CD4-positive, alpha-beta memory T cell (primary cell): ENCODE measurements at regions not wholly inside any gene's neighbourhood (a gene's known extent, or its start where the extent isn't known, plus 50 kb on each side); places are given as distances from the start of the nearest gene placed in this dataset.

Source experiments
- CTCF ChIA-PET: fragments of 350-600 bp; sonication (Branson Sonifier 250); formaldehyde crosslinking; loops from one replicate; lab custom pipeline; 2021; ENCODE audit warnings: inconsistent platforms; ENCODE audit not compliant: partially characterized antibody; lab: Charles Lee
- POLR2A ChIA-PET: fragments of 350-600 bp; sonication (Branson Sonifier 250); formaldehyde crosslinking; loops from one replicate; lab custom pipeline; 2021; ENCODE audit not compliant: partially characterized antibody; lab: Charles Lee
- DNase-seq, 5 donors: peaks; one replicate each; pipeline versions ENCODE4 v3.0.0 to v3.0.0-alpha.2; 2020 to 2022; ENCODE audit warnings: mixed read lengths in 1 of 5
- H3K27ac ChIP-seq: one replicate; pipeline ENCODE4 v1.7.0; 2013; ENCODE audit warnings: low read depth, low read length
- H3K27me3 ChIP-seq: 2 replicates; pipeline ENCODE4 v1.7.0; 2013; ENCODE audit warnings: mild to moderate bottlenecking, low read length, moderate library complexity; ENCODE audit not compliant: insufficient read depth
- H3K36me3 ChIP-seq: 2 replicates; pipeline ENCODE4 v1.7.0; 2013; ENCODE audit warnings: mild to moderate bottlenecking, low read length, moderate library complexity; ENCODE audit not compliant: insufficient read depth
- H3K4me1 ChIP-seq: 2 replicates; pipeline ENCODE4 v1.7.0; 2013; ENCODE audit warnings: mild to moderate bottlenecking, low read length, moderate library complexity; ENCODE audit not compliant: insufficient read depth
- H3K4me3 ChIP-seq, 2 donors: one replicate each; pipeline ENCODE4 v1.7.0; 2013; ENCODE audit warnings: low read length in 2 of 2, mild to moderate bottlenecking in 1 of 2
- H3K9me3 ChIP-seq, 2 donors: one replicate each; pipeline ENCODE4 v1.7.0; 2013; ENCODE audit warnings: low read length in 2 of 2, control low read depth in 1 of 2; ENCODE audit not compliant: control insufficient read depth in 1 of 2
- H3K27ac Mint-ChIP-seq, 7 donors: one replicate each; pipeline ENCODE4 v1.8.0; 2020 to 2021; ENCODE audit warnings: mixed read lengths in 7 of 7, mild to moderate bottlenecking in 6 of 7, inconsistent platforms in 3 of 7, moderate library complexity in 3 of 7
- H3K27me3 Mint-ChIP-seq, 2 donors: one replicate each; pipeline ENCODE4 v1.8.0; 2020 to 2021; ENCODE audit warnings: mixed read lengths in 2 of 2
- H3K36me3 Mint-ChIP-seq, 2 donors: one replicate each; pipeline ENCODE4 v1.8.0; 2020 to 2021; ENCODE audit warnings: mixed read lengths in 2 of 2, inconsistent platforms in 1 of 2, mild to moderate bottlenecking in 1 of 2
- H3K4me1 Mint-ChIP-seq, 4 donors: one replicate each; pipeline ENCODE4 v1.8.0; 2020 to 2021; ENCODE audit warnings: mixed read lengths in 4 of 4, mild to moderate bottlenecking in 1 of 4
- H3K4me3 Mint-ChIP-seq, 8 donors: one replicate each; pipeline ENCODE4 v1.8.0; 2020 to 2021; ENCODE audit warnings: mixed read lengths in 8 of 8, mild to moderate bottlenecking in 7 of 8, moderate library complexity in 6 of 8, inconsistent platforms in 3 of 8
- H3K9me3 Mint-ChIP-seq, 8 donors: one replicate each; pipeline ENCODE4 v1.8.0; 2020 to 2021; ENCODE audit warnings: mixed read lengths in 8 of 8, mild to moderate bottlenecking in 5 of 8, inconsistent platforms in 3 of 8, moderate library complexity in 1 of 8
- intact Hi-C: fragments of 100-400 bp; cut with micrococcal nuclease; formaldehyde crosslinking; loops from one replicate; pipeline ENCODE4 v1.15.1; 2023

DNA sequence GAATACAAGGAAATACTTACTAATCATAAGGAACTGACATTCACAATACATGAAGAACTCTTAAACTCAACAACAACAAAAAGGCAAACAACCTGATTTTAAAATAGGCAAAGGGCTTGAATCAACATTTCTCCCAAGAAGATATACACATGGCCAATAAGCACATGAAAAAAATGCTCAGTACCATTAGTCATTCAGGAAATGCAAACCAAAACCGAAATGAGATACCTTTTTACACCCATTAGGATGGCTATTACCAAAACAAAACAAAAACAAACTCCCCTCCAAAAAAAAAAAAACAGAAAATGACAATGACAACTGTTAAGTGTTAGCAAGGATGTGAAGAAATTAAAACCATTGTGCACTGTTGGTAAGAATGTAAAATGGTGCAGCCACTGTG is 104.1 kb upstream of the ZNF462 start:
- DNase-seq: no peak

DNA sequence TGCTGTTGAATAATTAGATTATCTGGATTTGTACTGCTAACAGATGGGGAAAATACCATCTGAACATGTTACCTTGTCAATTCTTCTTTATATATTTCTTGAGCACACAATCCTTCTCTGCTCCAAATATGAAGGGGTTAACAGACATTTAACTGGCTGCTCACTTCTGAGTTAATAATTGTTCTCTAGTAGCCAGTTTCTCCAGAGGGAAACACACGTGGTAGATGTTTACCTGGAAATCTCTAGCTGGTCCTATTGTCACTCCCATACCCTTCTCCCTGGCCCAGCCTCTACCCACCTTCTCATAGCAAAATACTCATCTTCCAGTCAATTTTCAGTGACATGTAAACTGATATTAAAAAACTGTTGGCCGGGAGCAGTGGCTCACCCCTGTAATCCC is 101.5 kb upstream of the ZNF462 start:
- ChIA-PET CTCF (no interaction called here), POLR2A (no interaction called here)
- no peaks in the 10 kb centered on the region for H3K27me3 Mint-ChIP-seq
- no peaks in the 10 kb centered on the region for H3K4me1 ChIP-seq
- H3K36me3 Mint-ChIP-seq: no peaks in the 10 kb centered on the region
- no peak overlapping the region for H3K27ac Mint-ChIP-seq
- no peak for DNase-seq
- H3K27ac ChIP-seq: no peak overlapping the region
- no peaks in the 10 kb centered on the region for H3K27me3 ChIP-seq
- no peak overlapping the region for H3K4me3 Mint-ChIP-seq
- H3K36me3 ChIP-seq: no peaks in the 10 kb centered on the region
- no peaks in the 10 kb centered on the region for H3K9me3 ChIP-seq
- no peaks in the 10 kb centered on the region for H3K4me1 Mint-ChIP-seq
- peaks cover 0 to 14% (median 3%) of the 10 kb centered on the region in 8 donors for H3K9me3 Mint-ChIP-seq
- intact Hi-C loops: no loop called here
- no peak overlapping the region for H3K4me3 ChIP-seq

More for the DNA sequence above, 104.1 kb upstream of the ZNF462 start:
- CTCF ChIA-PET: no interaction called here
- Histone ChIP-seq H3K4me1 (no peaks in the 10 kb centered on the region), H3K36me3 (no peaks in the 10 kb centered on the region), H3K27me3 (no peaks in the 10 kb centered on the region), H3K9me3 (no peaks in the 10 kb centered on the region), H3K4me3 (no peak overlapping the region), H3K27ac (no peak overlapping the region)
- Mint-ChIP-seq H3K9me3 (peaks cover 0 to 8% (median 2%) of the 10 kb centered on the region in 8 donors), H3K4me1 (no peaks in the 10 kb centered on the region), H3K36me3 (no peaks in the 10 kb centered on the region), H3K27ac (no peak overlapping the region), H3K27me3 (no peaks in the 10 kb centered on the region), H3K4me3 (no peak overlapping the region)
- POLR2A ChIA-PET: no interaction called here
- intact Hi-C loops: no loop called here

DNA sequence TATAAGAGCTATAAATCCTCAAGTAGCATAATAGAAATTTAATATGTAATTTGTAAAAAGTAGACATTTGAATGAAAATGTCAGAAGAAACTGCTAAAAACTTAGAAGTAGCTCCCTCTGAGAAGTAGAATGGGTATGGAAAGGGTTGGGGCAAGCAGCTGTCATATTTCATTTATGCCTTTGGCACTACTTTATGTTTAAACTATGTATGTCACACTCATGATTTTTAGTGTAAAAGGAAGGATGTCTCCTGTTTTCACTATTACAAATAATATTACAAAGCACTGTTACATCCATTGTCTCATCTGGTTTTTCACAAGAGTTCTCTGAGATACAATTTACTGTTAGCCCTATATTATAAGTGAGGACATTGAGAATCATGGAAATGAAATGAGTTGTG is 96.3 kb upstream of the ZNF462 start:
- no peak overlapping the region for H3K27ac Mint-ChIP-seq
- Histone ChIP-seq H3K36me3 (no peaks in the 10 kb centered on the region), H3K27ac (no peak overlapping the region), H3K4me1 (no peaks in the 10 kb centered on the region), H3K4me3 (no peak overlapping the region), H3K27me3 (no peaks in the 10 kb centered on the region), H3K9me3 (no peaks in the 10 kb centered on the region)
- no peak for DNase-seq
- H3K27me3 Mint-ChIP-seq: no peaks in the 10 kb centered on the region
- no peak overlapping the region for H3K4me3 Mint-ChIP-seq
- intact Hi-C loops: no loop called here
- no peaks in the 10 kb centered on the region for H3K4me1 Mint-ChIP-seq
- ChIA-PET CTCF (interaction anchor here (1.6 kb wide), 1 partner anchor 8 kb away, joined by 3 read pairs; no protein-coding TSS in a partner anchor), POLR2A (no interaction called here)
- H3K36me3 Mint-ChIP-seq: no peaks in the 10 kb centered on the region
- peaks cover 0 to 19% (median 3%) of the 10 kb centered on the region in 8 donors for H3K9me3 Mint-ChIP-seq

DNA sequence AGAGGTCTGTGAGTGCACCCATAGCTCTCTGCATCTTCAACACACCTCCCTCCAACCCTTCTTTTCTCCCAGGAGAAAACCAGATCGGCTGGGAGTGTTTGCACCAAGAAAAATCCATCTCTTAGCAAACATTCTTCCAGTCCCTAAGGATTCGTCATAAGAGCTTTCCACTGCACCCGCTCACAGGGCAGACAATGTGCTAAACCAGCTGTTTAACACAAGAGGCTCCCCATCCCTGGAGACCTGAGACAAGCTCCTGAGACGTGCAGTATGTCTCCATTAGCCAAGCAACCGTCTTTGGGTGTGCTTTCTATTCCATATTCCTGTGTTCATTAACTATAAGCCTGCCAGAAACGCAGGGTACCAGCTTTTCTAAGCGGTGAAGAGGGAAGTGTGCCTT is 93.6 kb upstream of the ZNF462 start:
- Histone ChIP-seq H3K27ac (no peak overlapping the region), H3K4me1 (no peaks in the 10 kb centered on the region), H3K36me3 (no peaks in the 10 kb centered on the region), H3K4me3 (no peak overlapping the region), H3K9me3 (no peaks in the 10 kb centered on the region), H3K27me3 (no peaks in the 10 kb centered on the region)
- Mint-ChIP-seq H3K27ac (no peak overlapping the region), H3K9me3 (peaks cover 0 to 11% (median 5%) of the 10 kb centered on the region in 8 donors), H3K27me3 (no peaks in the 10 kb centered on the region), H3K4me3 (no peak overlapping the region), H3K4me1 (no peaks in the 10 kb centered on the region), H3K36me3 (no peaks in the 10 kb centered on the region)
- POLR2A ChIA-PET: no interaction called here
- CTCF ChIA-PET: no interaction called here
- DNase-seq: no peak
- intact Hi-C loops: no loop called here

DNA sequence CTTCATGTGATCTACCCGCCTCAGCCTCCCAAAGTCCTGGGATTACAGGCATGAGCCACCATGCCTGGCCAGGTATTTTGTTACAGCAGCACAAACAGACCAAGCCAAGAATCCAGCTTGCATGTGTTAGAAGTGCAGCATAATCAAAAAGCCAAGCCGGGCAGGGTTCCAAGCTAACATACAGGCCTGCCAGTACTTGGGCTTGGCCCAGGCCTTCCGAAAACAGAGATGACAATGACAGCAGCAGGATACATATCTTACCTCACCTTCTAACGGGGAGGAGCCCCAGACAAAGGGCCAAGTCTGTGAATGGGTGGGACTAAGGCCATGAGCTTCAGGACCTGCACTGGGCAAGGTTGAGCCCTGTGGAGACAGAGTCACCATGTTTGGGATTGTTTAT is 91.4 kb upstream of the ZNF462 start:
- POLR2A ChIA-PET: no interaction called here
- no peaks in the 10 kb centered on the region for H3K36me3 Mint-ChIP-seq
- H3K27me3 Mint-ChIP-seq: no peaks in the 10 kb centered on the region

DNA sequence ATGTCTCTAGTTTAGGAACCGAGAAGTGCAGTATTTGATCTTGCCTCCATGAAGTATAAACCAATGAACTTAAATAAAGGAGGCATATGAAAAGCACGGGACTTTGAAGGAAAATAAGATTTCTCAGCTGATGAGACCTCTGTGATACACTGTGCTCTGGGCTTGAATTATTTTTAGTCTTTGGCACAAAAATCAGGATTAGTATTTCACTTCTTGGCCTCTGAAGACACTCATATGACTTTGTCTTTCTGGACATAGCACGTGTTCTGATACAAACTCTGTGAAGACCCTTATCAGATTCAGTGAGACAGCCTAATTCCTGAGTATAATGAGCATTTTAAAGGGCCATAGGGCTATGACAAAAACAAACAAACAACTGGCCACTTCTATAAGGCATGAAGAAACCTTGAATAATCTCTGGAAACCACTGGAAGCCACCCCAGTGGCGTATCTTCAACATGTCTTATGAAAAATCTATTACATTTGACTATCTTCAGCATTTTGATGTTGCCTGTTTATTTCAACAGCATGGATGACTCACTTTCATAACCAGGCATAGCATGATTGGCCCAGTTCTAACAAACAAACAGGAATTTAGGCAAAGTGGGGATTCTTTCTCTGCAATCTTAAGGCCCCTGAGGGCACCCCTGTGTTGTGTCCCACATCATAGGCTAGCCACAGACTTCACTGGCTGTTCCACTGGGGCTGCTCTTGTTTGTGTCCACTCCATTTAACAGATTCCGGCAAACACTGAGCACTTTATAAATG is 90.3 kb upstream of the ZNF462 start:
- no peak overlapping the region for H3K4me3 ChIP-seq
- no peaks in the 10 kb centered on the region for H3K4me1 Mint-ChIP-seq

More for the DNA sequence above, 91.4 kb upstream of the ZNF462 start:
- CTCF ChIA-PET: no interaction called here
- Histone ChIP-seq H3K27me3 (no peaks in the 10 kb centered on the region), H3K4me3 (no peak overlapping the region), H3K27ac (no peak overlapping the region), H3K9me3 (no peaks in the 10 kb centered on the region), H3K36me3 (no peaks in the 10 kb centered on the region), H3K4me1 (no peaks in the 10 kb centered on the region)
- Mint-ChIP-seq H3K4me1 (no peaks in the 10 kb centered on the region), H3K27ac (no peak overlapping the region), H3K4me3 (no peak overlapping the region), H3K9me3 (peaks cover 0 to 11% (median 4%) of the 10 kb centered on the region in 8 donors)
- intact Hi-C loops: no loop called here
- DNase-seq: no peak

DNA sequence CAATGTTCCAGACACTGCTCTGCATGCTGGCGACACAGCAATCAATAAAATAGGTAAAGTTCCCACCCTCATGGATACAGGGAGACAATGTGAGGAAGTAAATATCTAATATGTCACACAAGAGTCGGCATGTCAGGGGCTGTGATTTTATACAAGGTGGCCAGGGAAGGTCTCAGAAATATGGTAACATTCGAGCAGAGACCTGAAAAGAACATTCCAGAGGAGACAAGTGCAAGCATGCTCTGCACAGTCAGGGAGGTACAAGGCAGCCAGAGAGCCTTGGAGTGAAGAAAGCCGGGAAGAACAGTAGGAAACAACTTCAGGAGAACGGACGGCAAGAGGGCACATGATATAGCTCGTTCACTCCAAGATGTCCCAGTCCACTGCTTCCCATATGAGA is 89.2 kb upstream of the ZNF462 start:
- Mint-ChIP-seq H3K4me1 (no peaks in the 10 kb centered on the region), H3K27me3 (no peaks in the 10 kb centered on the region), H3K27ac (no peak overlapping the region), H3K4me3 (no peak overlapping the region), H3K36me3 (no peaks in the 10 kb centered on the region), H3K9me3 (peaks cover 0 to 11% (median 5%) of the 10 kb centered on the region in 8 donors)
- intact Hi-C loops: no loop called here
- no peaks in the 10 kb centered on the region for H3K4me1 ChIP-seq
- no peak overlapping the region for H3K27ac ChIP-seq
- no peak overlapping the region for H3K4me3 ChIP-seq
- H3K9me3 ChIP-seq: no peaks in the 10 kb centered on the region
- no peaks in the 10 kb centered on the region for H3K27me3 ChIP-seq
- POLR2A ChIA-PET: no interaction called here
- no peak for DNase-seq
- CTCF ChIA-PET: no interaction called here
- H3K36me3 ChIP-seq: no peaks in the 10 kb centered on the region

More for the DNA sequence above, 90.3 kb upstream of the ZNF462 start:
- DNase-seq: no peak
- intact Hi-C loops: no loop called here
- H3K4me1 ChIP-seq: no peaks in the 10 kb centered on the region
- ChIA-PET POLR2A (no interaction called here), CTCF (no interaction called here)
- Mint-ChIP-seq H3K4me3 (no peak overlapping the region), H3K9me3 (peaks cover 0 to 13% (median 5%) of the 10 kb centered on the region in 8 donors), H3K36me3 (no peaks in the 10 kb centered on the region), H3K27me3 (no peaks in the 10 kb centered on the region), H3K27ac (no peak overlapping the region)
- H3K9me3 ChIP-seq: no peaks in the 10 kb centered on the region
- H3K27me3 ChIP-seq: no peaks in the 10 kb centered on the region
- H3K27ac ChIP-seq: no peak overlapping the region
- no peaks in the 10 kb centered on the region for H3K36me3 ChIP-seq
